KMS-11 (cell line): ENCODE measurements at regions not wholly inside any gene's neighbourhood (a gene's known extent, or its start where the extent isn't known, plus 50 kb on each side); places are given as distances from the start of the nearest gene placed in this dataset.

ENCODE experiments used
- H2AFZ ChIP-seq: fragments of 200-600 bp; sonication (generic); 2 replicates; pipeline ENCODE4 v1.6.1; 2016; ENCODE audit warnings: antibody characterized with exemption, mixed run types, low read depth
- H3K27ac ChIP-seq: fragments of 200-600 bp; sonication (generic); 2 replicates; pipeline ENCODE4 v1.6.1; 2016; ENCODE audit warnings: mild to moderate bottlenecking, mixed run types
- H3K27me3 ChIP-seq: fragments of 200-600 bp; sonication (generic); 2 replicates; pipeline ENCODE4 v1.6.1; 2017; ENCODE audit warnings: mild to moderate bottlenecking, low read depth, mixed run types, moderate library complexity; ENCODE audit not compliant: insufficient read depth
- H3K36me3 ChIP-seq: fragments of 200-600 bp; sonication (generic); 2 replicates; pipeline ENCODE4 v1.6.1; 2017; ENCODE audit warnings: mild to moderate bottlenecking, mixed run types; ENCODE audit not compliant: insufficient read depth
- H3K4me1 ChIP-seq: fragments of 200-600 bp; sonication (generic); 2 replicates; pipeline ENCODE4 v1.6.1; 2016; ENCODE audit warnings: mild to moderate bottlenecking, low read depth, mixed run types; ENCODE audit not compliant: poor library complexity, severe bottlenecking
- H3K4me2 ChIP-seq: fragments of 200-600 bp; sonication (generic); 2 replicates; pipeline ENCODE4 v1.7.0; 2016; ENCODE audit warnings: mild to moderate bottlenecking, mixed run types
- H3K4me3 ChIP-seq: fragments of 200-600 bp; sonication (generic); IDR thresholded peaks from 2 replicates; pipeline ENCODE4 v1.6.1; 2017; ENCODE audit warnings: low read depth, low read length, mixed read lengths; ENCODE audit not compliant: insufficient read depth
- H3K79me2 ChIP-seq: fragments of 200-600 bp; sonication (generic); 2 replicates; pipeline ENCODE4 v1.6.1; 2016; ENCODE audit warnings: low read depth, mixed run types; ENCODE audit not compliant: insufficient read depth
- H3K9ac ChIP-seq: fragments of 200-600 bp; sonication (generic); 2 replicates; pipeline ENCODE4 v1.6.1; 2016; ENCODE audit warnings: mild to moderate bottlenecking, mixed run types
- H4K20me1 ChIP-seq: fragments of 200-600 bp; sonication (generic); 2 replicates; pipeline ENCODE4 v1.6.1; 2016; ENCODE audit warnings: mild to moderate bottlenecking, mixed run types; ENCODE audit not compliant: insufficient read depth
- TF ChIP-seq, protein P1 (sequence below): fragments of 200-600 bp; sonication (generic); conservative IDR thresholded peaks from 2 replicates; pipeline ENCODE4 v1.6.1; 2017; ENCODE audit warnings: low read depth, mild to moderate bottlenecking, antibody characterized with exemption, low read length, moderate library complexity, mixed read lengths

DNA sequence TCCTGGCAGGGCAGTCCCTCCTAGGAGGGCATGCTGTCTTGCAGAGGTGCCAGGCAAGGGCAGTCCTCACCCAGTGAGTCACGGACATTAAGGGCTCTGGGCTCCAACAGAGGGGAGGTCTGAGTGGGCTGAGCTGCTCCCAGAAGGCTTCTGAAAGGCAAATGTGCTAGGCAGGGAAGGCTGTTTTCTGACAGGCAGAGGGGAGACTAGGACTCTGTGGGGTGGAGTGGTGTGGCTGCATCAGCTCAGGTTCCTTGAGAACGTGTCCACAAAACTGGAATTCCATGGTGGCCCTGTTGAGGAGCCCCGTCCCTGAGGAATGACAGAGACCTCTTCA lies 283.5 kb downstream of the MYCN start:
- Histone ChIP-seq H3K4me1 (no peaks in the 10 kb centered on the region), H3K4me2 (no peak overlapping the region), H3K27me3 (no peaks in the 10 kb centered on the region), H3K27ac (no peak overlapping the region), H3K4me3 (no peak overlapping the region), H4K20me1 (no peaks in the 10 kb centered on the region), H3K79me2 (no peaks in the 10 kb centered on the region), H2AFZ (no peak overlapping the region), H3K36me3 (no peaks in the 10 kb centered on the region), H3K9ac (no peak overlapping the region)
- TF ChIP-seq, protein P1, sequence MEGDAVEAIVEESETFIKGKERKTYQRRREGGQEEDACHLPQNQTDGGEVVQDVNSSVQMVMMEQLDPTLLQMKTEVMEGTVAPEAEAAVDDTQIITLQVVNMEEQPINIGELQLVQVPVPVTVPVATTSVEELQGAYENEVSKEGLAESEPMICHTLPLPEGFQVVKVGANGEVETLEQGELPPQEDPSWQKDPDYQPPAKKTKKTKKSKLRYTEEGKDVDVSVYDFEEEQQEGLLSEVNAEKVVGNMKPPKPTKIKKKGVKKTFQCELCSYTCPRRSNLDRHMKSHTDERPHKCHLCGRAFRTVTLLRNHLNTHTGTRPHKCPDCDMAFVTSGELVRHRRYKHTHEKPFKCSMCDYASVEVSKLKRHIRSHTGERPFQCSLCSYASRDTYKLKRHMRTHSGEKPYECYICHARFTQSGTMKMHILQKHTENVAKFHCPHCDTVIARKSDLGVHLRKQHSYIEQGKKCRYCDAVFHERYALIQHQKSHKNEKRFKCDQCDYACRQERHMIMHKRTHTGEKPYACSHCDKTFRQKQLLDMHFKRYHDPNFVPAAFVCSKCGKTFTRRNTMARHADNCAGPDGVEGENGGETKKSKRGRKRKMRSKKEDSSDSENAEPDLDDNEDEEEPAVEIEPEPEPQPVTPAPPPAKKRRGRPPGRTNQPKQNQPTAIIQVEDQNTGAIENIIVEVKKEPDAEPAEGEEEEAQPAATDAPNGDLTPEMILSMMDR, result no peak

DNA sequence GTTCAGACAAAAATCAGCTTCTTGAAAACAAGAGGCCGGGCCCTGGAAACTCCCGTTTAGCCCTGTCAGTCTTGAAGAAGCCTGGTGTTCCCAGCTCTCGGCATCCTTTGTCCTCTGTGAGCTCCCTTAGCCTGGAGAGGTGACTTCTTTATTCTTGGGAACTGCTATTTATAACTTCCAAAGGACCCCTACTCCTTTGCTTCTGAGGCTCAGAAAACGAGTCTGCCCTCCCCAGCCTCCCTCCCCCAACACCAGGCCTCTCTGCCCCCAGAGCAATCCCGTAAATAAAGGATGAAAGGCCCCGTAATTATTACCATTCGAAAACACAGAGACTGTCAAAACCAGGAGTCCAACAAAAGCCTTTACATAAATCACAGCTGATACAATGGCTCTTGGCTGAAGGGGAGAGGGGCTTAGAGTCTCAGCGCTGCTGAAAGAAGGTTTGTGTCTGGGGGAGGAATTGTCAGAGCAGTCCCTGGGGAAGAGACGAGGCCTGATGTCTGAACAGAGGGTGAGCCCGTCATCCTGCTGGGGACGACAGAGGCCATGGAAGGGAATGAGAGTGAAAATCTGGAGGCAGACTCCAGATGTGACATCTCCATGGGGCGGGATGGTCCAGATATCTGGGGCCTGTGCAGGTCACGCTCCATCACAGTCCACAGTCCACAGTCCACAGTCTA lies 283.0 kb downstream of the MYCN start:
- H3K4me2 ChIP-seq, result no peak overlapping the region
- no peaks in the 10 kb centered on the region for H4K20me1 ChIP-seq
- TF ChIP-seq, protein P1, result no peak
- H3K36me3 ChIP-seq, result no peaks in the 10 kb centered on the region
- no peak overlapping the region for H2AFZ ChIP-seq
- H3K4me1 ChIP-seq, result peaks cover 3% of the 10 kb centered on the region
- no peak overlapping the region for H3K4me3 ChIP-seq
- H3K79me2 ChIP-seq, result no peaks in the 10 kb centered on the region
- no peak overlapping the region for H3K9ac ChIP-seq
- H3K27me3 ChIP-seq, result no peaks in the 10 kb centered on the region
- no peak overlapping the region for H3K27ac ChIP-seq

DNA sequence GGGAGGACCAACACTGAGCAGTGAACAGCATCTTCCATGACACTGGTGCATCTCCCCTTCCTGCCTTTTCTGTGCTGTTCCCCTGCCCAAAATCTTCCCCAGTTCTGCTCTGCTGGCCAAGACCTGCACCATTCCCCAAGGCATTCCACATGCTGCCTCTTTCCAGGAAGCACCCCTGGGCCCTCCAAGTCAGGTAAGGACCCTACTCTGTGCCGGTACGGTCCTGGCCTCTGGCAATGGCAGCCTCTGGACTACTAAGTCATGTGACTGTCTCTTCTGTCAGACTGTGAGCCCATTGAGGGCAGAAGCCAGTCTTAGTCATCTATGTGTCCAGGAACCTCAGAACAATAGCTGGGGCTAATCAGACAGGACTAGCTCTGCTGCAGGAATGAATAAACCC lies 282.0 kb downstream of the MYCN start:
- H3K9ac ChIP-seq, result no peak overlapping the region
- no peaks in the 10 kb centered on the region for H3K36me3 ChIP-seq
- no peak overlapping the region for H3K27ac ChIP-seq
- no peaks in the 10 kb centered on the region for H3K79me2 ChIP-seq
- no peak overlapping the region for H3K4me2 ChIP-seq
- no peaks in the 10 kb centered on the region for H4K20me1 ChIP-seq
- H2AFZ ChIP-seq, result no peak overlapping the region
- no peak overlapping the region for H3K4me3 ChIP-seq
- no peaks in the 10 kb centered on the region for H3K27me3 ChIP-seq
- H3K4me1 ChIP-seq, result peaks cover 4% of the 10 kb centered on the region
- TF ChIP-seq, protein P1, result no peak

DNA sequence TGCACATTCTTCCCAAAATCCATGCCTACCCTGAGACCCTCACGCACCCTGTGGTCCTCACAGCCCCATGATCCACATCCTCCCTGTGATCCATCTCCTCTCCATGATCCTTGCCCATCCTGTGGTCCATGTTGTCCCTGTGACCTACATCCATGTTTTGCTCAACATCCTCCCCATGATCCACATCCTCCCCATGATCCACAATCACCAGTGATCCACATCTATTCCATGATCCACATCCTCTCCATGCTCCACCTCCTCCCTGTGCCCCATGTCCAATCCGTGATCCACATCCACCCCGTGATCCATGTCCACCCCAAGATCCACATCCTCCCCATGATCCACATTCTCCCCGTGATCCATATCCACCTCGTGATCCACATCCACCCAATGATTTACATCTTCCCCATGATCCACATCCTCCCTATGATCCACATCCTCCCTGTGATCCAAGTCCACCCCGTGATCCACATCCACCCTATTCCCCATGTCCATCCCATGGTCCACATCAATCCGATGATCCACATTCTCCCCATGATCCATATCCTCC lies 281.2 kb downstream of the MYCN start:
- H3K79me2 ChIP-seq, result no peaks in the 10 kb centered on the region
- TF ChIP-seq, protein P1, result no peak
- H3K36me3 ChIP-seq, result no peaks in the 10 kb centered on the region
- H3K27me3 ChIP-seq, result no peaks in the 10 kb centered on the region
- no peak overlapping the region for H3K4me2 ChIP-seq
- no peak overlapping the region for H3K9ac ChIP-seq
- H3K4me3 ChIP-seq, result no peak overlapping the region
- no peak overlapping the region for H2AFZ ChIP-seq
- H4K20me1 ChIP-seq, result no peaks in the 10 kb centered on the region
- peaks cover 4% of the 10 kb centered on the region for H3K4me1 ChIP-seq
- H3K27ac ChIP-seq, result no peak overlapping the region
